ENCODE measurements at regions not wholly inside any gene's neighbourhood (a gene's known extent, or its start where the extent isn't known, plus 50 kb on each side); places are given as distances from the start of the nearest gene placed in this dataset.

GRCh38 chr2:188142636-188143295 is 148.9 kb upstream of the GULP1 start:
- peak; percentile 15 for DNase-seq (ENCODE audit: low read depth)

DNA sequence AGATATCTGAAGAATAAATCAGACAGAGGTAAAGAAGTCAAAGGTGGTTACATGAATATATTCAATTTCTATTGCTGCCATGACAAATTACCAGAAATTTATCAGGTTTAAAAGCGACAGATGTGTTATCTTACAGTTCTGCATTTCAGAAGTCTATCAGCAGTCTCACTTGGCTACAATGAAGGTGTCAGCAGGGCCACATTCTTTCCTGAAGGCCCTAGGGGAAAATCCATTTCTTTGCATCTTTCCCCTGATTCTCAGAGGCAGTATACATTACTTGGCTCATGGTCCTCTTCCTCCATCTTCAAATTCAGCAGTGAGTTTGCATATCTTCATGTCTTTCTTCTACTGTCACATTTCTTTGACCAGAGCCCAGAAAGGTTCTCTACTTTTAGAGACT is 145.8 kb upstream of the GULP1 start:
- no peak for DNase-seq (ENCODE audit: low read depth)

- DNase-seq (ENCODE audit: low read depth), result no peak
Measured at GRCh38 chr2:188146888-188147287, 144.8 kb upstream of the GULP1 start.

- DNase-seq (ENCODE audit: low read depth), result no peak
Measured at GRCh38 chr2:188151670-188152069, 140.0 kb upstream of the GULP1 start.

DNA sequence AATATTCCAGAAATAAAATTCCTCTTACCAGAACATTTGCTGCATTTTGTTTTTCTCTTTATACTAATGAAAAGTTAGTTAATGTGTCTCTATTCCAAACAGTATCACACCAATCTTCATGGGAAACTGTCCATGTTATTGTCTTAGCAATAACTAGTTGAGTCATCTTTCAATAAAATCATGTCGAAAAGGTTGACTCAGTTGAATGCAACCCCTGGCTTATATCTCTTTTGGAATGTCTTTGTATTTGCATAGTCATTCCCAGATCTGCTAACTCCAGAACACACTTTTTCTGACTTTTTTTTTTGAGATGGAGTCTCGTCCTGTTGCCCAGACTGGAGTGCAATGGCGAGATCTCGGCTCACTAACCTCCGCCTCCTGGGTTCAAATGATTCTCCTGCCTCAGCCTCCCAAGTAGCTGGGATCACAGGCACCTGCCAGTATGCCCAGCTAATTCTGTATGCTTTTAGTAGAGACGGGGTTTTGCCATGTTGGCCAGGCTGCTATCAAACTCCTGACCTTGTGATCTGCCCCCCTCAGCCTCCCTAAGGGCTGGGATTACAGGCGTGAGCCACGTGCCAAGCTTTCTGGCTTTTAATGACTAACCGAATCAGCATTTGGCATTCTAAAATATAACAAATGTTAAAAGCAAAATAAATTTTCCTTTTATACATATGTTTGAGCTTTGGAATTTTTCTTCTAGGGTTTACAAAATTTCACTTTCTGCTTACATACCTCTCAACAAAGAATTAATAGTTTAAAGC is 133.2 kb upstream of the GULP1 start:
- no peak for DNase-seq (ENCODE audit: low read depth)

GRCh38 chr2:188159484-188159883 is 132.2 kb upstream of the GULP1 start:
- DNase-seq (ENCODE audit: low read depth), result no peak

DNA sequence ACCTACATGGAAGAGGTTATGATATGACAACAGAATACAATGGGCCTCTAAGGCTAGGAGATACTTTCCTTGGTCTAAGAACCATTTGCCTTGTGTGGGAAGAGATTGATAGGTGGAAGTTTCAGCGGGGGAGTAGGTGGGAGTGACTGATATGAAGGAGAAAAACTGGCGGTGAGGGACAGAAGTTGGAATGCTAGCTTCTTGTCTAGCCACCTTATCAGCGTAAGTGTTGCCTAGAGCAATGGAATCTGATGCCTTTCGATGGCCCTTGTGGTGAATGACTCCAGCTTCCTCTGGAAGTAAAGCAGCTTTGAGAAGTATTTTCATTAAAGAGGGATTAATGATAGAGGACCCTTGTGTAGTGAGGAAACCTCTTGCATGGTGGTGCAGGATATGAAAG is 121.3 kb upstream of the GULP1 start:
- no peak for DNase-seq (ENCODE audit: low read depth)

- no peak for DNase-seq (ENCODE audit: low read depth)
Measured at GRCh38 chr2:188176620-188177019, 115.1 kb upstream of the GULP1 start.

- no peak for DNase-seq (ENCODE audit: low read depth)
Measured at GRCh38 chr2:188181067-188181838, 110.4 kb upstream of the GULP1 start.

DNA sequence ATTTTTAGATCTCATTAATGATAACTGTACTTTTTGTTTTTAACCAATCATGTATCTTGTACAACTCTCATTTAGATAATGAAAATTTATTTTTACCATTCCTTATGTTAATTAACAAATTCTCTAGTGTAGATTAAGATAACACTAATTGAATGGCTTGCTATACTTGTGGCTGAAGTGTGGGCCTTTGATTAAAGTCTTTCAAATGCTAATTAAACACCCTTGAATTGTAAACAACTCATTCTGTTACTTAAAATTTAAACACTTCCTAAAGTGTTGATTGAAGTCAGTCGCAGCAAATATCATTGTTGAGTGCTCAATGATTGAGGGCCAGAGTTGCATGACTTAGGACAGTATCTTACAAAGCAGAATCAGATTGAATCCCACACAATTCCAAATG is 109.8 kb upstream of the GULP1 start:
- no peak for DNase-seq (ENCODE audit: low read depth)

- no peak for DNase-seq (ENCODE audit: low read depth)
Measured at GRCh38 chr2:188187726-188188125, 103.9 kb upstream of the GULP1 start.

- peak; percentile 30 for DNase-seq (ENCODE audit: low read depth)
Measured at GRCh38 chr2:188189356-188189755, 102.3 kb upstream of the GULP1 start.

- no peak for DNase-seq (ENCODE audit: low read depth)
Measured at GRCh38 chr2:188193230-188193629, 98.4 kb upstream of the GULP1 start.

DNA sequence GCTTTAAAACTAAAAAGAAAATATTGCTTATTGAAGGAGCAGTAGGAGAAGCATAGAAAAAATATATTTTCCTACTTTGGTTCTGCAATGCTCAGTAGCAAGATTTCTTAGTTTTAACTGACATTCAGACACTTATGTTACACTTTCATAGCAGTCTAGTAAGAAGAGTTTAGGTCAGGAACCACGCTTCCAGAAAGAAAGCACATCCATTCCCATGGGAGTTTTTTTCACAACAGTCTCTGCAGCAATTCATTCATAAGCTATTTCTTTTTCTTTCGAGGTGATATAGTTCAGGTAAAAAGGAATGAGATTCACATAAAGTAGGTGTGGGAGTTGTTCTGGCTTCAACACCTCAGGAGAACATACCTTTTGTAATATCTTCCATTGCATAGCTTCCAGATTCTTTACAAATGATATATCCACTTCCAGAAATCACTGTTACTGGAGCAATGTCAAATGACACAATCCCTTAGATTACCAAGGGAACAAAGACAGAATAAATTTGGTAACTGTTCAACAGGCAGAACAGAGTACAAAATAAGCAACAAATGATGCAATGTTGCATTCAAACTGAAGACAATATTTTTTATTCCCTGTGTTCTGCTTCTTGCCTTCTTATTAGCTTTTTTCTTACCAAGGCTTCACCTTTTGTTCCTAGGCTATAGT is 95.2 kb upstream of the GULP1 start:
- DNase-seq (ENCODE audit: low read depth), result no peak

GRCh38 chr2:188199716-188200128 is 92.0 kb upstream of the GULP1 start:
- peak; percentile 85 for DNase-seq (ENCODE audit: low read depth)

- no peak for DNase-seq (ENCODE audit: low read depth)
Measured at GRCh38 chr2:188201639-188202038, 90.0 kb upstream of the GULP1 start.

- no peak for DNase-seq (ENCODE audit: low read depth)
Measured at GRCh38 chr2:188202777-188203176, 88.9 kb upstream of the GULP1 start.

- no peak for DNase-seq (ENCODE audit: low read depth)
Measured at GRCh38 chr2:188203776-188204175, 87.9 kb upstream of the GULP1 start.

DNA sequence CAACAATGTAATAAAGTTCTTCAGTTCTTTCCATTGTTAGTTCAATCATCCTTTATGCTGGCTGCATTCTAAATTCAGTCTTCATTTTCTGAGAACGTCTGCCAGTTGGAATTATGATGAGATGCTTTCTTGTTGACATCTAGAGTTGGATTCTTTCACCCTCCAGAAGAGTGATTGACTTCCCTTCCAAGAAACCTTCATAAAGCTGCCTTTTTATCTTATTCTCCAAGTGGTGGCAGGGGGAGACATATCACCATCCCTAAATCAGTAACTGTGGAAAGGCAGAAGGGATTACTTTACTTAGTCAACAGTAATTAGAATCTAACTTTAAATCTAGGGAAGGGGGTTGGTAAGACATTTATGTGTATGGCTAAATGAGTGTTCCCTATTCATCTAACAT is 86.8 kb upstream of the GULP1 start:
- DNase-seq (ENCODE audit: low read depth), result no peak

DNA sequence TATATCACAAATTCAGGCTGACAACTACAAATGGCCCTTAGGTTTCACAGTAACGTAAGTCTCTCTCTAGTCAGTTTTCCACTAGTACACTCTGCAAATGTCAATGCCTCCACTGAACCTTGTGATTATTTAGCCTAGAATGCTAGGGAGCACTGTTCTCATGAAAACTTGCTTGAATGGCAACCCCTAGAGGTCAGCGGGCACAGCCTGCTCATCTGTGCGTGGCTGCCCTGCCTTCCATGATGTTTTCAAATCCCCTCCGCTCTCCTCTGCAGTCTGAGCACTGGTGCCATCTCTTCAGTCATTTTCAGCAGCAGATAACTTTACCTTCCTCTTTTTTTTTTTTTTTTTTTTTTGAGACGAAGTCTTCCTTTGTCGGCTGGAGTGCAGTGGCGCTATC is 84.1 kb upstream of the GULP1 start:
- no peak for DNase-seq (ENCODE audit: low read depth)

DNA sequence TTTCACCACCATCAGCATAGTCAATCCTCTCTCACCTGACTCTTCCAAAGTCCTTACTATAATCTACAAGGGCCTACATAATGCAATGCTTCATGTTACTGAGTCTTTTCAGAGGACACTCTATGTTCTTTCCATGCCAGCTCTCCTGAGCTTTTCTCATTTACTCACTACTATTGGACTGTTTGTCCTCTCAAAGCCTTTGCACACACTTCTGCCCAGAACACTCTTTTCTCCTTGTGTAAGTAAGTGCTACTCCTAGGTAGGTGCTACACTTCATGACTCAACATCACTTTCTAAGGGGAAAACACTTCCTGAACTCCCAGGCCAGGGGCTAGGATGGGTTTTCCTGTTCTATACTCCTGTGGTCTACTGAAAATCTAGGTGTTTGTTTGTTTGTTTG is 82.5 kb upstream of the GULP1 start:
- no peak for DNase-seq (ENCODE audit: low read depth)

DNA sequence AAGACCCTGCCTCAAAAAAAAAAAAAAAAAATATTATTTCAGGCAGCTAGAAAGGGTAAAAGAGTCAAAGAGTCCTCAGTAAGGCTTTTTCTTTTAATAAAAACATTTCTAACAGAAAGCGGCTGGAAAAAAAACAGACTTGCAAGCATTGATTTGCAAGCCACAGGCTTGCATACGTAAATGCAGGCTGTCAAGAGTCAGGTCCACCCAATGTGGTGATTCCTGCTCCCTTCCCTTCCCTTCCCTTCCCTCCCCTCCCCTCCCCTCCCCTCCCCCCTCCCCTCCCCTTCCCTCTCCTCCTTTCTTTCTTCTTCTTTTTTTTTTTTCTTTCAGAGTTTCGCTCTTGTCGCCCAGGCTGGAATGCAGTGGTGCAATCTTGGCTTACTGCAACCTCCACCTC is 74.4 kb upstream of the GULP1 start:
- DNase-seq (ENCODE audit: low read depth), result no peak

DNA sequence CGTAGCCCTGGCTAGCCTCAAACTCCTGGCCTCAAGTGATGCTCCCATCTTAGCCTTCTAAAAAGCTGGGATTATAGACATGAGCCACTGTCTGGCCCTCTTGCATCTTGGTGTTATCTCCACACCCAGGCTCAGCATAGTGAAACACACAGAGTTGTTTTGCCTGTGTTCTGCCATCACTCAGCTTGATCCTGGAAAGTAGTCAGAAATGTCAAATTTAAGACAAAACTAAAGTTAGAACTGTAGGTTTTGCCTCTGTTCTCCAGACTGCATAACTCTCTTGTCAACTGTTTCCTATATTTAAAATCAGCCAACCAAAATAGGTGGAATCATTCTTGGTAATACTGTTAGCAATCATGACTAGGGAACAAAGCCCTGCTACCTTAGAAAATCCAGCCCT is 72.1 kb upstream of the GULP1 start:
- no peak for DNase-seq (ENCODE audit: low read depth)
